GM23248 (cell line): ENCODE measurements at regions not wholly inside any gene's neighbourhood (a gene's known extent, or its start where the extent isn't known, plus 50 kb on each side); places are given as distances from the start of the nearest gene placed in this dataset.

ENCODE experiments used
- EZH2 ChIP-seq: fragments of 200-600 bp; sonication (generic); IDR thresholded peaks from 2 replicates; pipeline ENCODE4 v1.6.1; 2018; ENCODE audit warnings: antibody characterized with exemption, mild to moderate bottlenecking; ENCODE audit not compliant: insufficient read depth, poor library complexity, severe bottlenecking
- EZH2phosphoT487 ChIP-seq: fragments of 200-600 bp; sonication (generic); IDR thresholded peaks from 2 replicates; pipeline ENCODE4 v1.6.1; 2018; ENCODE audit warnings: antibody characterized with exemption, moderate library complexity, mild to moderate bottlenecking, low read depth; ENCODE audit not compliant: insufficient read depth

- TF ChIP-seq EZH2 (no peak), EZH2phosphoT487 (no peak)
These were observed 54.0 kb upstream of the TBXT start for GRCh38 chr6:166221636-166222035.
